HEK293 (cell line): ENCODE measurements at regions not wholly inside any gene's neighbourhood (a gene's known extent, or its start where the extent isn't known, plus 50 kb on each side); places are given as distances from the start of the nearest gene placed in this dataset.

Experiments
- CTCF ChIP-seq: fragments of 450-650 bp; formaldehyde crosslinking; IDR thresholded peaks from 2 replicates; pipeline ENCODE4 v1.5.1; 2016; ENCODE audit warnings: missing biosample characterization, missing genetic modification characterization
- KLF10 ChIP-seq: fragments of 450-650 bp; IDR thresholded peaks from 2 replicates; pipeline ENCODE4 v1.5.1; 2018; ENCODE audit warnings: missing biosample characterization, mild to moderate bottlenecking, missing genetic modification characterization
- SP2 ChIP-seq: fragments of 450-650 bp; formaldehyde crosslinking; IDR thresholded peaks from 2 replicates; pipeline ENCODE4 v1.5.1; 2016; ENCODE audit warnings: missing biosample characterization, missing genetic modification characterization
- ZBTB26 ChIP-seq: fragments of 450-650 bp; formaldehyde crosslinking; optimal IDR thresholded peaks from 2 replicates; pipeline ENCODE3; 2016; ENCODE audit warnings: missing biosample characterization, mild to moderate bottlenecking, missing genetic modification characterization
- ZBTB44 ChIP-seq: fragments of 450-650 bp; IDR thresholded peaks from 2 replicates; pipeline ENCODE4 v1.5.1; 2018; ENCODE audit warnings: missing biosample characterization, mild to moderate bottlenecking, missing genetic modification characterization
- ZIC2 ChIP-seq: fragments of 450-650 bp; formaldehyde crosslinking; IDR thresholded peaks from 2 replicates; pipeline ENCODE4 v1.5.1; 2016; ENCODE audit warnings: missing biosample characterization, missing genetic modification characterization
- ZSCAN16 ChIP-seq: fragments of 450-650 bp; formaldehyde crosslinking; IDR thresholded peaks from 2 replicates; pipeline ENCODE4 v1.5.1; 2016; ENCODE audit warnings: missing biosample characterization, missing genetic modification characterization

GRCh38 chr2:237178396-237178795 lies 92.7 kb downstream of the COPS8 start:
- no peak for TF ChIP-seq CTCF
- TF ChIP-seq ZBTB44 (tag by site-specific recombination), result no peak
- TF ChIP-seq ZIC2 (tag by site-specific recombination), result no peak
- TF ChIP-seq ZSCAN16, result no peak
- no peak for TF ChIP-seq KLF10 (tag by site-specific recombination)
- no peak for TF ChIP-seq SP2 (tag by site-specific recombination)
- no peak for TF ChIP-seq ZBTB26 (tag by site-specific recombination)
